Fibroblast of lung (primary cell): ENCODE measurements at regions not wholly inside any gene's neighbourhood (a gene's known extent, or its start where the extent isn't known, plus 50 kb on each side); places are given as distances from the start of the nearest gene placed in this dataset.

Experiments
- EZH2 ChIP-seq: IDR thresholded peaks from 2 replicates; pipeline ENCODE4 v1.5.1; 2012; ENCODE audit warnings: low read length, control low read depth, mild to moderate bottlenecking; ENCODE audit errors: missing control alignments
- TF ChIP-seq, protein P1 (sequence below), 2 donors: IDR thresholded peaks in 1 of 2; conservative IDR thresholded peaks in 1 of 2; 1 replicate in 1 of 2; 2 replicates in 1 of 2; pipeline ENCODE4 v1.5.1; 2011 to 2012; ENCODE audit warnings: low read length in 2 of 2, control low read depth in 1 of 2, inconsistent platforms in 1 of 2, low read depth in 1 of 2, mild to moderate bottlenecking in 1 of 2

DNA sequence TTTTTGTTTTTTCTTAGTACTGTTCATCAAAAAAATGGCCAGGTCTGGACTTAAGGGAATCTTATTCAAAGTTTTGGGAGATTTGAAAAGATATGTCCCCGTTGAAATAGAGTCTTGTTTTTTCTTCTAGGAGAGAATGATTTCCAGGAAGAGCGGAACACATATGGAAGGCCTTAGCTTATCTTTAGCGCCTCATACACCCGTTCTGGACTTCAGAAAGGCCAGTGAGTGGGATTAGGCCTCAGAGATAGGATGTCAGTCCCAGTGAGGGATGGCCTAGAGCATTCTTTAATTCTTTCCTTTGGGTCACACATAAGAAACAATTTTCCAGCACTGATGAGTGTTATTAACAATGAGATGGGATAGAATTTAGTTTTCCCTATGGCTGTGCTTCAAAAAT is 54.5 kb upstream of the HAND2 start:
- TF ChIP-seq, protein P1, sequence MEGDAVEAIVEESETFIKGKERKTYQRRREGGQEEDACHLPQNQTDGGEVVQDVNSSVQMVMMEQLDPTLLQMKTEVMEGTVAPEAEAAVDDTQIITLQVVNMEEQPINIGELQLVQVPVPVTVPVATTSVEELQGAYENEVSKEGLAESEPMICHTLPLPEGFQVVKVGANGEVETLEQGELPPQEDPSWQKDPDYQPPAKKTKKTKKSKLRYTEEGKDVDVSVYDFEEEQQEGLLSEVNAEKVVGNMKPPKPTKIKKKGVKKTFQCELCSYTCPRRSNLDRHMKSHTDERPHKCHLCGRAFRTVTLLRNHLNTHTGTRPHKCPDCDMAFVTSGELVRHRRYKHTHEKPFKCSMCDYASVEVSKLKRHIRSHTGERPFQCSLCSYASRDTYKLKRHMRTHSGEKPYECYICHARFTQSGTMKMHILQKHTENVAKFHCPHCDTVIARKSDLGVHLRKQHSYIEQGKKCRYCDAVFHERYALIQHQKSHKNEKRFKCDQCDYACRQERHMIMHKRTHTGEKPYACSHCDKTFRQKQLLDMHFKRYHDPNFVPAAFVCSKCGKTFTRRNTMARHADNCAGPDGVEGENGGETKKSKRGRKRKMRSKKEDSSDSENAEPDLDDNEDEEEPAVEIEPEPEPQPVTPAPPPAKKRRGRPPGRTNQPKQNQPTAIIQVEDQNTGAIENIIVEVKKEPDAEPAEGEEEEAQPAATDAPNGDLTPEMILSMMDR (conservative IDR thresholded peaks at IDR 0.05 in 1 of 2, IDR thresholded peaks at IDR 0.05 in 1 of 2; ENCODE audit: low read depth in 1 of 2, low read length in 2 of 2) = no peak
- TF ChIP-seq EZH2 = no peak
